ENCODE measurements at regions not wholly inside any gene's neighbourhood (a gene's known extent, or its start where the extent isn't known, plus 50 kb on each side); places are given as distances from the start of the nearest gene placed in this dataset.
A peak's percentile ranks its signal among the peaks of the same experiment; 100 is the strongest.

- DNase-seq: no peak
Observed at GRCh38 chr21:16241016-16241415, 511.2 kb downstream of the USP25 start.

GRCh38 chr21:16241479-16241963 is 511.7 kb downstream of the USP25 start:
- DNase-seq: peak in 1 of 2 donors; percentile 6

DNA sequence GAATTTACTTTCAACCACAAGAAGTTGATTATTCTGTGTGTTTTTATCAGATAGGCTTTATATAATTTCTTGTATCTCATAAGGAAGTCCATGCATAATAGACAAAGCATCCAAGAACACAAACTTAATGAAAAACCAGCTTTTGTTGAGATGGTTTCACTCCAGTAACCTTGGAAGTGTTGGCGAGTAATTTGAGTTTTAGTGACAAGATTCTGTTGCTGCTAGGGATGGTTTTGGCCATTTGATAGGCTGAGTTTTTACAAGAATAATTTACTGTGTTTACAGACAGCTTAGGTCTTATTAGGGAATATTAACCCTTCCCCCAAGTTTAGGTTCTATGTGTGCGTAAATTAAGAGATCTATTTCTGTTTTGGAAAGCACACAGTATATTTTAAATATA is 513.6 kb downstream of the USP25 start:
- no peak for DNase-seq

GRCh38 chr21:16248705-16249104 is 518.9 kb downstream of the USP25 start:
- DNase-seq: no peak

DNA sequence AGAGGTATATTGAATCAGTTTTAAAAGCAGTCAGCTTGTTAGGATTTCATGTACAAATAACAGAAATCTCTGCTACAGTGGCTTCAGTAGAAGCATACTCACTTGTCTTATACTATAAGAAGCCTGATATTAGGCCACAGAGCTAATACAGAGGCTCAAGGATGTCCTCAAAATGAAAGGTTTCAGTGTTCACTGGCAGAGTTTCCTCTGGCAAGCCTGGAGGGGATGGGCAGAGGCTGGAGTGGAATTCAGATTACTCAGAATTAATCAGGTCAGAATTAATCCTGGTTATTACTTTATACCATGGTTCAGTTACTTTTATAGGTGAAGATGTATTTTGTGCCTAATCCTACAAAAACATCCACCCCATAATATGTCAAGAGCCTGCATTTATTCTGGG is 520.5 kb downstream of the USP25 start:
- no peak for DNase-seq

DNA sequence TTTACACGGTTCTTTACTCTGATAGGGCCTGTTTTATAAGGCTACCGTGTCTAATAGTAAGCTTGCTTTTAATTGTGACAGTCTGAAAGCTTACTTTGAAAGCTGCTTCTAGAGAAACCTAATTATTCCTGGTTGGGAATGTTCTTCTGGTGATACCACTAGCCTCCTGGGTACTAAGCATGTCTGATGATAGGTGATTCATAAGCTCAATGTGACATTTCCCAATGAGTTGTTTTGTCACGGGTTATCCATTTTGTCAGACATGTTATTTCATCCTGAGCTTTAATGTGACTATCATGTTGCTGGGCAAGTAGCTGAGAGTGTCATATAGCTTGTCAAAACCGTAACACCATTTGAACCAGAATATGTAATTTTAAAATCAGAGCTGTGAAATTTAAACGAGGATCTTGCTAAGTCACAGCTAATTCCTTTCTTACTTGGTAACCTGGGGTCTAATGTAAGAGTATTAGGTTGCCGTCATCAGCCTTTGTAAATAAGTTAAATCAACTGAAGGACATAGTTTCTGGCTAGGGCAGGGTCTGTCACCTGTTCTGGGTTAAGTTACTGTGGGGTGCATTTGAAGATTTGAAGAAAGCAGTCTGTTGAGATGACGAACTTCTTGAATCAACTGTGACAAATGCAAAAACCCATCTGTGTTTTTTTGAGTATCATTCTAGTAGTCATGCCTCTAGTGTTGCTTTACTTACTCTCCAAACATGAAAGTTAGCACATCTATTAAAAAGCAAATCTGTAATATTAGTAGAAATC is 529.2 kb downstream of the USP25 start:
- no peak for DNase-seq

- DNase-seq: no peak
Observed at GRCh38 chr21:16262091-16262490, 532.3 kb downstream of the USP25 start.

- peak; percentile 57 to 58 for DNase-seq
Observed at GRCh38 chr21:16264319-16264718, 534.5 kb downstream of the USP25 start.

- DNase-seq: no peak
Observed at GRCh38 chr21:16269476-16269875, 539.7 kb downstream of the USP25 start.

GRCh38 chr21:16279731-16280581 is 550.2 kb downstream of the USP25 start:
- DNase-seq: no peak

GRCh38 chr21:16280686-16281091 is 550.9 kb downstream of the USP25 start:
- DNase-seq: no peak

DNA sequence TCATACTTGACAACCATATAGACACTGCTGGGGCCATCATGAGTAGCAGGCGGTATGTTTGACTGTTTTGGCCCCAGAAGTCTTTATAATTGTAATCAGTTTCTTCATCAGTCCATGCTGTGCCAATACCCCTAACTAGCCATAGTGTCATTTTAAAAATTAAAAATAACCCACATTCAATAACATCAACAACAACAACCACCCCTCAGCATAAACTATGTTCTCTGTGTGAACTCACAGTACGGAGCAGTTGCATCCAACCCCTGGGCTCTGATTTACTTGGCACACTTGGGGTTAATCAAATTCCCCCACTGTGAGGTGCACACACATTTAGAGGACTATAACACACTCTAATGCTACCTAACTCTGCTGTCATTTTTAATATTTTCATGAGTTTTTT is 553.7 kb downstream of the USP25 start:
- no peak for DNase-seq

DNA sequence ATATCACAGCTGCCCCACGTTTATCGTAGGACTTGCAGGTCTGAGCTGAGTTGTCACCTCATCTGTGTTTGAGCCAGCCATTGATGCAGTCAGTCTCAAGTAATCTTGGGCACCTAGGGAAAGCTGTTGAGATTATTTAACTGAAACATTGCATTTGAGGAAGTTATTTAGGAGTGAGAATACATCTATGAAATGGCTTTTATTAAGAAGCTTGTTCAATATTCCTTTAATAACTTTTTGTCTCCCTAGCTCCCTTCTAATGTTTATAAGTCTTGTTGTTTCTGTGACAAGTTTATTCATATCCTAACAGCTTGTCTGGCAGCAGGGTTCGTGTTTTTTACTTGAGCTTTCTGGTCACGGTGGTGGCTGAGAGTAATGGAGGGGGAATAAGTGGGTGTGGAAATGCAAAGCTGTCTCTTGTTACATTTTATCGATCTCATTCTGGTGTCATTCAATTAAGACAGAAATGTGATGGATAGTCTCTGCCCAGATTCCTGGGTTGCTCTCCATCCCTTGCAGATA is 555.9 kb downstream of the USP25 start:
- DNase-seq: no peak

DNA sequence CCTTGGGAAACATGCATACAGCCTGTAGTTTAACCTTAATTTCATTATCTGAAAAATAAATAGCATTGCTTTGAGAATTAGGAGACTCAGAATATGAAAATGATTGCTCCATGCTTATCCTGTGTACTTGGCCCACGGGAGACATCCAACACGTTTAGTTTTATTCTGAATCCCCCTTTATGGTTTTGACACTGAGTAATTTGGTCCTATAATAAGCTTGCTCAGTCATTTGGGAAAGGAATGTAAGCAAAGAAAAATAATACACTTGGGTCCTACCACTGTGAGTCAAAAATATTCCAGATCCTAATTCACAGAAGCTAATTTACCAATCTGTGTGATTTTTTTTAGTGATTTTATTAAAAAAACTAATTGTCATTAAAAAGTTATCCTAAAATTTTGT is 557.3 kb downstream of the USP25 start:
- no peak for DNase-seq

DNA sequence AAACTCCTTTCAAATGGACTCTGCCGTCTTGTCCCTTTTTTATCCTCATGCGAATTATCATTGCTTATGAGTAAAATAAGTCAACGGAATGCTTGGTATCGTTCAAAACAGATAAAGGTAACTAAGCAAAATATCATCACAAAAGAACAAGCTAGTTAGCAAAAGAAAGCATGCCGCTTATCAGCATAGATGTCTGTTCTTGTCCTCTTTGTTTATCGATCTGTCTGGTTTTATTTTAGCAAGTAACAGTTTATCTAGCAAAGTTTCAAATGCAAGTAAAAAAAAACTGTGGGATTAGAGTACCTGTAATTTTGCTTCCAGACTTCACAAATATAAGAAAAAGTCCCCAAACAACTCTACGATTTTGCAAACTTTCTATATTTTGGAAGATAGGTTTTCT is 561.5 kb downstream of the USP25 start:
- DNase-seq: no peak

DNA sequence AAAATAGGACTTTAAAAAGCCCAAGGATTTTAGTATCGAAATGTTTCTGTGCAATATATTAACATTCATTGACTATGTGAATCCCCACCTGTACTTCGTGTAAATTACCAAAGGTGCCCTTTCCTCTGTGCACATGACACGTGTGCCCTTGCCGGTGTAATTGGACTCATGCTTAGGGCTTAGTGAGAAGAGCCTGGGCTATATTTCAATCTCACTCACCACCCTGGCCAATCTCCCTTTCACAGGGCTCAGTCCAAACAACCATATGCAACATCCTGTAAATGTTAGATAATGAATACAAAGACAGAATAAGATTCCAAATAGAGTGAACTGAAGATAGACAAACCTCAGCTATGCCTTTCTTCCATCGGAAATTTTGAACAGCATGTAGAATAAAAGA is 564.3 kb downstream of the USP25 start:
- no peak for DNase-seq

- no peak for DNase-seq
Observed at GRCh38 chr21:16302851-16303282, 573.1 kb downstream of the USP25 start.

DNA sequence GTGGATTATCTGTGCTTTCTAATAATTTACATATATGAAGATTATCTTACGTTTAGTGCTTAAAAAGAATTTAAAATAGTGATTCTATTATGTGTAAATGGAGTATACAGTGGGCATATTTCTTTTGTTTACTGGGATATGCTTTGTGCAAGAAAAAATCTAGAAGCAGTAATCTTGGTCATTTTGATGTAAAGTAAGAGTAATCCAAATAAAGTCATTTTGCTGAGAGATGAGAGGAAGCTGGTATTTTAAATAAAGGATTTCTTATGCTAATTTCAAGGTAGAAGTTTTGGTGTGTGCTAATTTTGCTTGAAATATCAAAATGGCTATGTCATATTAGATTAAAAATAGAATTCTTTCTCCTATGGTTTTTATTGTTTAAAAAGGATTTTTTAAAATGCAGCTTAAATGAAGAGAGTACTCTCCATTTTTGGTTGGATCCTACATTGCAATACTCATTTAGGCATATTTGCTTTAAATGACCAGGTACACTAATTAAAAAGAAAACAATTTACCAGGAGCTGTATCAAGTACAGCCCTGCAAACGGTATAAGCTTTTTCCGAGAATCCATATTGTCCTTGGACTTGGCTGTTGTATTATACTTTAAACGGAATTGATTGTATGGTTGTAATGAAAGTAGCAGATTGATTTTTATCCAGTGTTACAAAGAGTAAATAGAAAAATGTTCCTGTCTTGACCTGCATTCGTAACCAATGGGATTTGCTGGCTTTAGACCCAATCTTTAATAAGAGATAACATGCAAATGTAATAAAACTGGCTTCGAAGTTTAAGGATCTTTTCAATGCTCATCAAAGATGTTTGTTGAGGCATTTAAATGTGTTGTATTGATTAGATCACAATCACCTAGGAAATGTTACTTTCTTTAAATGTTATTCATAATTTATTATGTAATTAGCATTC is 574.7 kb downstream of the USP25 start:
- DNase-seq: no peak

GRCh38 chr21:16305686-16306085 is 575.9 kb downstream of the USP25 start:
- no peak for DNase-seq

- DNase-seq: no peak
Observed at GRCh38 chr21:16307256-16307655, 577.5 kb downstream of the USP25 start.

DNA sequence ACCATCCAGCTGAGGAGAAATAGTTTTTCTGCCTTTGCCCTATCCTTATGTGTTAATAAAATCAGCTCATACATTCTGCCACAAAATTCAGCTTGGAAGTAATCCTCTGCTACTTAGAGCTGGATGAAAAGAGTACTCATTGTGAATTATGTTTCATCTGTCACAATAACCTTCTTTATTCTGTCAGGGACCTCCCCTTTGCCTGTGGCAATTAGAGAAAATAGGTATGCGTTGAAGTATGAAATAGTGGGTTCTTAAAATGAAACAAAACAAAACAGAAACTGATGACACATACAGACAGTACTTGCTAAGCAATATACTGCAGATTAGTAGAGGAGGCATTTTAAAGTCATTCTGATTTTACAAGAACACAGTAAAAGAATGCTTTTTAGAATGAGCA is 578.5 kb downstream of the USP25 start:
- no peak for DNase-seq

DNA sequence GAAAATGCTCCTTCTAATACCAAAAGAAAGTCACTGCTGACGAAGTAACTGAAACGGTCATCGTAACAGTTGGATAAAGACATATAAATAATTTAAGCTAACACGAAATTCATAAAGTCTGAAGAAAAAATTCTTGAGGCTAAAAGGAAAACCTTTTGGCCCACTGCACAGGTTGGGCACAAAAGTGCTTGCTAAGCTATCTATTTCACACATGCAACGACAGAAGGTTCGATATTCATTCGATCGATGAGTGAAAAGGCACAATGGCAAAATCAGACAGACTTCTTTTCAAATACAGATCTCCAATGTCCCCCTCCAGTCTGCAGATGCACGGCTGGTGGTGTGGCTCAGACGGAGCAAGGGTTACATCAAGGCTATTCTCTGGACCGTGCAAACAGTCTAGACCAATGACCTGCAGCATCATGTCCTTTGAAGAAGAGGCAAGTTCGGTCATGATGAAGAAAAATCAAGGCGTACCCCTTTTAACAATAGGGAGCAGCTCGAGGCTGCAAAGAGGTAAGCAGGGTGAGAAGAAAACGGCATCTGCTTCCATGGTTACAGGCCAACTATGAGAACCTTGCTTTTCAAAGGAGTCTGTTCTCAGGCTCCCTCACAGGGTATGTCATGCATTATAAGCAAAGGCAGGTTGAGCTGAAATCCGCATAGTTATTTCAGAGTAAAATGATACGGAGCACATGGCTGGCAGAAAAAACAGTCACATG is 579.6 kb downstream of the USP25 start:
- no peak for DNase-seq
